Neural progenitor cell (in vitro differentiated cells): ENCODE measurements at regions not wholly inside any gene's neighbourhood (a gene's known extent, or its start where the extent isn't known, plus 50 kb on each side); places are given as distances from the start of the nearest gene placed in this dataset.
"Not testable (repeated sequence)": the region's sequence is repeated elsewhere in the genome, so short reads cannot be mapped to it uniquely, and the experiment has no call there.

Experiments used
- CTCF ChIP-seq: fragments of 200-600 bp; sonication (generic); IDR thresholded peaks from 2 replicates; pipeline ENCODE4 v1.5.1; 2017; ENCODE audit warnings: antibody characterized with exemption, mild to moderate bottlenecking
- EZH2phosphoT487 ChIP-seq: fragments of 200-600 bp; sonication (generic); IDR thresholded peaks from 2 replicates; pipeline ENCODE4 v1.6.1; 2017; ENCODE audit warnings: antibody characterized with exemption

GRCh38 chr15:30735884-30736564 is 110.1 kb downstream of the ARHGAP11B start:
- not testable (repeated sequence) for TF ChIP-seq EZH2phosphoT487, CTCF
